ENCODE measurements at regions not wholly inside any gene's neighbourhood (a gene's known extent, or its start where the extent isn't known, plus 50 kb on each side); places are given as distances from the start of the nearest gene placed in this dataset.

DNA sequence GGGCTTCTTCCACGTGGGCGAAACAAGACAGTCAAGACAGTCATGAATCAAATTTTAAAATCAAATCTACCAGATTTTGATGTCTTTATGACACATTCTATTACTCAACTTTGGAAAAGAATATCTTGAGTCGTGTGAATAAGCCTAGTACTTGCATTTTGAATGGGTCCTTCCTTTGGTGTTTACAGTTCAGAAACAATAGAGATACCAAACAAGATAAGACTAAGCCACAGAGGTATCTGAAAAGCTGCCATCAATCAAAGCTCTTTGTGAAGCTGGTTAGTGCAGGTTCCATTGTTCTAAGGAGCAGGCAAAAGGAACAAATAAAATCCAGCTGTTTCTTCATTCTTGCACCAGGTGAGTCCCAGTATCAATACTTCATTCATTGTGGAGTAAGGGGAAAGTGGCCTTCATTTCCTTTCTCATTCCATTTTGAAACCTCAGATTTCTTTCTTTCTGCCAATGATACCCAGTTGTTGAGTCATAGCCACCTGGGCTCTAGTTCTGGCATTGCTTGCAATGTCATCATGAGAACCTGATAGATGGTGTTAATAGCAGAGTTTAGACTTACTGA is 151.7 kb upstream of the L3MBTL4 start (continued):
- TF ChIP-seq GABPB1 (CRISPR knock-in tag; IDR thresholded peaks at IDR 0.05): no peak
- TF ChIP-seq, protein P1, sequence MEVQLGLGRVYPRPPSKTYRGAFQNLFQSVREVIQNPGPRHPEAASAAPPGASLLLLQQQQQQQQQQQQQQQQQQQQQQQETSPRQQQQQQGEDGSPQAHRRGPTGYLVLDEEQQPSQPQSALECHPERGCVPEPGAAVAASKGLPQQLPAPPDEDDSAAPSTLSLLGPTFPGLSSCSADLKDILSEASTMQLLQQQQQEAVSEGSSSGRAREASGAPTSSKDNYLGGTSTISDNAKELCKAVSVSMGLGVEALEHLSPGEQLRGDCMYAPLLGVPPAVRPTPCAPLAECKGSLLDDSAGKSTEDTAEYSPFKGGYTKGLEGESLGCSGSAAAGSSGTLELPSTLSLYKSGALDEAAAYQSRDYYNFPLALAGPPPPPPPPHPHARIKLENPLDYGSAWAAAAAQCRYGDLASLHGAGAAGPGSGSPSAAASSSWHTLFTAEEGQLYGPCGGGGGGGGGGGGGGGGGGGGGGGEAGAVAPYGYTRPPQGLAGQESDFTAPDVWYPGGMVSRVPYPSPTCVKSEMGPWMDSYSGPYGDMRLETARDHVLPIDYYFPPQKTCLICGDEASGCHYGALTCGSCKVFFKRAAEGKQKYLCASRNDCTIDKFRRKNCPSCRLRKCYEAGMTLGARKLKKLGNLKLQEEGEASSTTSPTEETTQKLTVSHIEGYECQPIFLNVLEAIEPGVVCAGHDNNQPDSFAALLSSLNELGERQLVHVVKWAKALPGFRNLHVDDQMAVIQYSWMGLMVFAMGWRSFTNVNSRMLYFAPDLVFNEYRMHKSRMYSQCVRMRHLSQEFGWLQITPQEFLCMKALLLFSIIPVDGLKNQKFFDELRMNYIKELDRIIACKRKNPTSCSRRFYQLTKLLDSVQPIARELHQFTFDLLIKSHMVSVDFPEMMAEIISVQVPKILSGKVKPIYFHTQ (CRISPR knock-in tag; IDR thresholded peaks at IDR 0.05): no peak

DNA sequence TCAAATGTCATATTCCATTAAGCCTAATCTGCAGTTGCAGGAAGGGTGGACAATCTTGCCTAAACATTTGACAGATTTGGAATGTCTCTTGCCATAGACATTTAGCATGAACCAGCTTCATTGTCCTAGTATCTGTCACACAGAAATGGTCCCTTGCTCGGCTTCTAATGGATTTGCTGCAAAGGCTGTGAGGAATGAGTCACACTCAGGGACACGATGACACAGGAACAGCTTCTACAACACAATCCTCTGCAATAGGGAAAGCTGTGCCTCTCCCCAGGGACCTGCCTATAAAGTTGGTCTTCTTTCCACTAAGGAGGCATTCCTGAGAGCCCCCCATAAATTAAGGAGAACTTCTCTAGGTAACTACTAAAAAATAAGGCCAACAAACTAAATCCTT is 155.1 kb upstream of the L3MBTL4 start:
- peaks cover 63% of the 10 kb centered on the region for H3K4me1 Mint-ChIP-seq
- ChIA-PET POLR2A (no interaction called here), CTCF (no interaction called here)
- no peaks in the 10 kb centered on the region for H3K36me3 Mint-ChIP-seq
- ATAC-seq (no peak), DNase-seq (ENCODE audit: low spot score) (no peak)
- no peak overlapping the region for H3K27ac Mint-ChIP-seq
- peaks cover 14% of the 10 kb centered on the region for H3K27me3 Mint-ChIP-seq (ENCODE audit: low read depth)
- H3K9me3 Mint-ChIP-seq: no peaks in the 10 kb centered on the region
- H3K4me3 Mint-ChIP-seq: no peak overlapping the region
- TF ChIP-seq, protein P2, sequence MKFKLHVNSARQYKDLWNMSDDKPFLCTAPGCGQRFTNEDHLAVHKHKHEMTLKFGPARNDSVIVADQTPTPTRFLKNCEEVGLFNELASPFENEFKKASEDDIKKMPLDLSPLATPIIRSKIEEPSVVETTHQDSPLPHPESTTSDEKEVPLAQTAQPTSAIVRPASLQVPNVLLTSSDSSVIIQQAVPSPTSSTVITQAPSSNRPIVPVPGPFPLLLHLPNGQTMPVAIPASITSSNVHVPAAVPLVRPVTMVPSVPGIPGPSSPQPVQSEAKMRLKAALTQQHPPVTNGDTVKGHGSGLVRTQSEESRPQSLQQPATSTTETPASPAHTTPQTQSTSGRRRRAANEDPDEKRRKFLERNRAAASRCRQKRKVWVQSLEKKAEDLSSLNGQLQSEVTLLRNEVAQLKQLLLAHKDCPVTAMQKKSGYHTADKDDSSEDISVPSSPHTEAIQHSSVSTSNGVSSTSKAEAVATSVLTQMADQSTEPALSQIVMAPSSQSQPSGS (CRISPR knock-in tag; IDR thresholded peaks at IDR 0.05; ENCODE audit: borderline replicate concordance, low read depth): no peak
- TF ChIP-seq TEAD1 (CRISPR knock-in tag; IDR thresholded peaks at IDR 0.05): no peak
- no peak for TF ChIP-seq MXD4 (CRISPR knock-in tag; IDR thresholded peaks at IDR 0.05; ENCODE audit: borderline replicate concordance)
- TF ChIP-seq FOXP1 (CRISPR knock-in tag; IDR thresholded peaks at IDR 0.05; ENCODE audit: borderline replicate concordance): no peak
- no peak for TF ChIP-seq OVOL2 (CRISPR knock-in tag; IDR thresholded peaks at IDR 0.05; ENCODE audit: borderline replicate concordance)
- no peak for TF ChIP-seq TEAD4 (CRISPR knock-in tag; IDR thresholded peaks at IDR 0.05)

DNA sequence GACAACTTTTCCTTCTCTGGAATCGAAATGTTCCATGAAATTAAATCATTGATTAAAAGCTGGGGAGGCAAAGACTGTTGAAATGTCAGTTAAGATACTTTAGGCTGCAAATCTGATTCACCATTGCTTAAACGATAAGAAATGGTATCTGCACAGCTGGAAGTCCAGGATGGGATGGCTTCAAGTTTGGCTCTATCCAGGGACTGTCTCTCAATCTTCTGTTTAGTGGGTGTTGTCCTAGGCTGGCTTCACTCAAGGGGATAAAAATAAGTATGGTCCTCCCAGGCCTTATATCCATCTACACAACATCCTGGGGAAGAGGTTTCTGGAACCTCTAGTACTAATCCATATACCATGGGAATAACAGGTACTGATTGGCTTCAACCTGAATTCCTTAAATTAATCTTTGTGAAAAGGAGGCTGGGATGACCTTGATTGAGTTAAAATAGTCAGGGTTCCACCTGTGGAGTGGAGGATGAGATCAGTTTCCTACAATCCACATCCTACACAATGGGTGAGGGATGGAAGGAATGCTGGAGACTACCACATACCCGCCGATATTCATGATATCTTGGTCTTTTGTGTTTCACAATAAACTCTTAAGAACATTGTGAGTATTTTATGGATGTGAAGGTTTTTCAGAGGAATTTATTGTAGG is 156.0 kb upstream of the L3MBTL4 start:
- ATAC-seq: peak; percentile 72
- Mint-ChIP-seq H3K36me3 (no peaks in the 10 kb centered on the region), H3K9me3 (no peaks in the 10 kb centered on the region), H3K4me1 (peaks cover 62% of the 10 kb centered on the region), H3K4me3 (no peak overlapping the region), H3K27me3 (ENCODE audit: low read depth) (peaks cover 14% of the 10 kb centered on the region), H3K27ac (no peak overlapping the region)
- CTCF ChIA-PET: interaction anchor here (1.2 kb wide), 1 partner anchor 28 kb away, joined by 4 read pairs; no protein-coding TSS in a partner anchor
- POLR2A ChIA-PET: no interaction called here
- DNase-seq (ENCODE audit: low spot score): no peak
- TF ChIP-seq CBFB (CRISPR knock-in tag; IDR thresholded peaks at IDR 0.05; ENCODE audit: low read depth) (no peak), ZNF138 (CRISPR knock-in tag; conservative IDR thresholded peaks at IDR 0.05) (no peak), ZNF317 (CRISPR knock-in tag; IDR thresholded peaks at IDR 0.05; ENCODE audit: borderline replicate concordance, low read depth) (no peak), GRHL2 (CRISPR knock-in tag; IDR thresholded peaks at IDR 0.05; ENCODE audit: insufficient replicate concordance, severe bottlenecking) (no peak), CREB1 (CRISPR knock-in tag; IDR thresholded peaks at IDR 0.05) (no peak), ZNF671 (CRISPR knock-in tag; IDR thresholded peaks at IDR 0.05) (no peak), ZBTB21 (CRISPR knock-in tag; IDR thresholded peaks at IDR 0.05; ENCODE audit: borderline replicate concordance) (no peak), ZNF219 (CRISPR knock-in tag; IDR thresholded peaks at IDR 0.05; ENCODE audit: borderline replicate concordance) (no peak), MXD4 (CRISPR knock-in tag; IDR thresholded peaks at IDR 0.05; ENCODE audit: borderline replicate concordance) (no peak), TP53 (CRISPR knock-in tag; IDR thresholded peaks at IDR 0.05) (no peak), SOX15 (CRISPR knock-in tag; IDR thresholded peaks at IDR 0.05) (no peak)
- TF ChIP-seq, protein P3, sequence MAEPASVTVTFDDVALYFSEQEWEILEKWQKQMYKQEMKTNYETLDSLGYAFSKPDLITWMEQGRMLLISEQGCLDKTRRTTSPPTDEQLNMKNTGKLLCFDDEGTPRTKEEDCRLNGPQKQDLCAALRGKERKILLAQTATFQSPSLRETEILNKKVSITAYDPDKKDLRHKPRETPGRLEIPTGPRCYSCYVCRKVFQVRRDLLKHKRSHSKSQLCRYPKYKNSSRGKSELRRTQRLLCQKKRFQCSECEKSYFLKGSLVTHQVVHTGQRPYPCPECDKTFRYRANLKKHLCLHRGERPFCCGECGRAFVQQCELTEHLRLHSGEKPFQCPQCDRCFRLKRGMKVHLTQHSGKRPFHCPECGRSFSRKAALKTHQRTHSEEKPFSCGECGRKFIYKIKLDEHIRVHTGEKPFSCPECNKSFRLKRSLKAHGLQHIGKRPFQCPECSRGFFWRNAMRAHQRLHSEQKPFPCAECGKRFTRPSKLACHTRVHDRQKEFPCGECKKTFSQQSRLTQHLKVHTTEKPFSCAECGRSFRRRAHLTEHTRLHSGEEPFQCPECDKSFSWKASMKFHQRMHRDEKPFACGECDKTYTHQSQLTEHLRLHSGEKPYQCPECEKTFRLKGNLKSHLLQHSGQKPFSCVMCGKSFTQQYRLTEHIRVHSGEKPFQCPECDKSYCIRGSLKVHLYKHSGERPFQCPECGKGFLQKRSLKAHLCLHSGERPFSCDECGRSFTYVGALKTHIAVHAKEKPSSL (CRISPR knock-in tag; conservative IDR thresholded peaks at IDR 0.05): no peak
- TF ChIP-seq, protein P4, sequence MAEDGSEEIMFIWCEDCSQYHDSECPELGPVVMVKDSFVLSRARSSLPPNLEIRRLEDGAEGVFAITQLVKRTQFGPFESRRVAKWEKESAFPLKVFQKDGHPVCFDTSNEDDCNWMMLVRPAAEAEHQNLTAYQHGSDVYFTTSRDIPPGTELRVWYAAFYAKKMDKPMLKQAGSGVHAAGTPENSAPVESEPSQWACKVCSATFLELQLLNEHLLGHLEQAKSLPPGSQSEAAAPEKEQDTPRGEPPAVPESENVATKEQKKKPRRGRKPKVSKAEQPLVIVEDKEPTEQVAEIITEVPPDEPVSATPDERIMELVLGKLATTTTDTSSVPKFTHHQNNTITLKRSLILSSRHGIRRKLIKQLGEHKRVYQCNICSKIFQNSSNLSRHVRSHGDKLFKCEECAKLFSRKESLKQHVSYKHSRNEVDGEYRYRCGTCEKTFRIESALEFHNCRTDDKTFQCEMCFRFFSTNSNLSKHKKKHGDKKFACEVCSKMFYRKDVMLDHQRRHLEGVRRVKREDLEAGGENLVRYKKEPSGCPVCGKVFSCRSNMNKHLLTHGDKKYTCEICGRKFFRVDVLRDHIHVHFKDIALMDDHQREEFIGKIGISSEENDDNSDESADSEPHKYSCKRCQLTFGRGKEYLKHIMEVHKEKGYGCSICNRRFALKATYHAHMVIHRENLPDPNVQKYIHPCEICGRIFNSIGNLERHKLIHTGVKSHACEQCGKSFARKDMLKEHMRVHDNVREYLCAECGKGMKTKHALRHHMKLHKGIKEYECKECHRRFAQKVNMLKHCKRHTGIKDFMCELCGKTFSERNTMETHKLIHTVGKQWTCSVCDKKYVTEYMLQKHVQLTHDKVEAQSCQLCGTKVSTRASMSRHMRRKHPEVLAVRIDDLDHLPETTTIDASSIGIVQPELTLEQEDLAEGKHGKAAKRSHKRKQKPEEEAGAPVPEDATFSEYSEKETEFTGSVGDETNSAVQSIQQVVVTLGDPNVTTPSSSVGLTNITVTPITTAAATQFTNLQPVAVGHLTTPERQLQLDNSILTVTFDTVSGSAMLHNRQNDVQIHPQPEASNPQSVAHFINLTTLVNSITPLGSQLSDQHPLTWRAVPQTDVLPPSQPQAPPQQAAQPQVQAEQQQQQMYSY (CRISPR knock-in tag; IDR thresholded peaks at IDR 0.05): no peak
- TF ChIP-seq, protein P5, sequence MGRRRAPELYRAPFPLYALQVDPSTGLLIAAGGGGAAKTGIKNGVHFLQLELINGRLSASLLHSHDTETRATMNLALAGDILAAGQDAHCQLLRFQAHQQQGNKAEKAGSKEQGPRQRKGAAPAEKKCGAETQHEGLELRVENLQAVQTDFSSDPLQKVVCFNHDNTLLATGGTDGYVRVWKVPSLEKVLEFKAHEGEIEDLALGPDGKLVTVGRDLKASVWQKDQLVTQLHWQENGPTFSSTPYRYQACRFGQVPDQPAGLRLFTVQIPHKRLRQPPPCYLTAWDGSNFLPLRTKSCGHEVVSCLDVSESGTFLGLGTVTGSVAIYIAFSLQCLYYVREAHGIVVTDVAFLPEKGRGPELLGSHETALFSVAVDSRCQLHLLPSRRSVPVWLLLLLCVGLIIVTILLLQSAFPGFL (CRISPR knock-in tag; IDR thresholded peaks at IDR 0.05; ENCODE audit: borderline replicate concordance): no peak
